ENCODE measurements at regions not wholly inside any gene's neighbourhood (a gene's known extent, or its start where the extent isn't known, plus 50 kb on each side); places are given as distances from the start of the nearest gene placed in this dataset.
A peak's percentile ranks its signal among the peaks of the same experiment; 100 is the strongest.

DNA sequence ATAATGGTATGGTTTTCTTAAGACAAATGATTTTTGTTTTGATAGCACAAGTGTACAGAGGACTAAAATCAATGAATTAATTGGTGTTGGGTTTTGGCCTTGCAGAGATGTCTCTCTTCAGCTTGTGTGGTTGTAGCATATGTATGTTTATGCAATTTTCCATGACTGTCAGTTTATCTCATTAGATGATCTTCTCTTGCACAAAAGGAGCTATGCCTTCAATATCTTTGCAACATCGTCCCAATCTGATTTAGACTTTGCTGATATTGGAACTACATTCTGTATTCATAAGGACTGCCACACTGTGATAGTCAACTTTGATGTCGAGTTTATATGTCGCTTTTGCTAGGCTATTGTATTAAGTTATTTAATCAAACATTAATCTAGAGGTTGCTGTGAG lies 140.0 kb upstream of the TAF11L2 start:
- H3K36me3 ChIP-seq (ENCODE audit: insufficient read depth, low read length): no peaks in the 10 kb centered on the region
- DNase-seq (ENCODE audit: low read depth, low spot score): no peak
- H3K27ac ChIP-seq: no peak overlapping the region
- TF ChIP-seq FOXP2 (optimal IDR thresholded peaks at IDR 0.05; ENCODE audit: control extremely low read depth, extremely low read length, insufficient read depth) (no peak), POLR2AphosphoS5 (IDR thresholded peaks at IDR 0.05; ENCODE audit: borderline replicate concordance, low read depth, low read length) (no peak), EZH2 (IDR thresholded peaks at IDR 0.05) (no peak)
- H3K4me3 ChIP-seq: no peak overlapping the region
- H3K9me3 ChIP-seq (ENCODE audit: low read depth, low read length): no peaks in the 10 kb centered on the region
- no peak overlapping the region for H3K9ac ChIP-seq (ENCODE audit: insufficient read length)

DNA sequence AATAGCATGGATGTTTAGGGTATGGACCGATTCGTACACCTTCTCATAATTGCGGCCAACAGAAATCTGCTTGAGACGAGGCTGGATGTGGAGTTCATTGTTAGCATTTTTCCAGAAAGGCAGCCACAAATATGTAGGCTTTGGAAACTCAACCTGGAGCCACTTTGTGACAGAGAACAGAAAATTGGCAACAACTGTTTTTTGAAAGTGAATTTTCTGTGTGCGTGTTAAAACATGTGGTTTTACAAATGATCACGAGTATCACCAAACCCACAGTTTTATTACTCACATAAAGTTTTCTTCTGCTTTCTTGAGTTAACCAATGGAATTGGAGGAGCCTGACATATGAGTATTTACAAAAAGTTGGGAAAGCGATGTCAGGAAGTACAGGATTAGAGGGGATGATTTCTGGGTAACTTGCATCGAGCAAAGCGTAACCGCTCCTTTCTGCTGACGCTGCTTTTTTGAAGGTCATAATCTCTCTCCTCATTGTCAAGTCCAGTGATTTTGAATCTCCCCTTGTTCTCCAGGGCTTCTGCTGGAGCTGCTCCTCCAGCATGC lies 138.5 kb upstream of the TAF11L2 start:
- Histone ChIP-seq H3K36me3 (ENCODE audit: insufficient read depth, low read length) (no peaks in the 10 kb centered on the region), H3K27ac (peak overlapping the region; percentile 87), H3K9me3 (ENCODE audit: low read depth, low read length) (no peaks in the 10 kb centered on the region), H3K4me3 (peak overlapping the region; percentile 39), H3K9ac (ENCODE audit: insufficient read length) (peak overlapping the region; percentile 34)
- DNase-seq (ENCODE audit: low read depth, low spot score): no peak
- no peak for TF ChIP-seq POLR2AphosphoS5 (IDR thresholded peaks at IDR 0.05; ENCODE audit: borderline replicate concordance, low read depth, low read length)
- TF ChIP-seq FOXP2 (optimal IDR thresholded peaks at IDR 0.05; ENCODE audit: control extremely low read depth, extremely low read length, insufficient read depth): no peak
- no peak for TF ChIP-seq EZH2 (IDR thresholded peaks at IDR 0.05)

- no peak overlapping the region for H3K9ac ChIP-seq (ENCODE audit: insufficient read length)
- H3K4me3 ChIP-seq: no peak overlapping the region
- no peak overlapping the region for H3K27ac ChIP-seq
Observed at GRCh38 chr5:17360879-17361278, 137.2 kb upstream of the TAF11L2 start.

DNA sequence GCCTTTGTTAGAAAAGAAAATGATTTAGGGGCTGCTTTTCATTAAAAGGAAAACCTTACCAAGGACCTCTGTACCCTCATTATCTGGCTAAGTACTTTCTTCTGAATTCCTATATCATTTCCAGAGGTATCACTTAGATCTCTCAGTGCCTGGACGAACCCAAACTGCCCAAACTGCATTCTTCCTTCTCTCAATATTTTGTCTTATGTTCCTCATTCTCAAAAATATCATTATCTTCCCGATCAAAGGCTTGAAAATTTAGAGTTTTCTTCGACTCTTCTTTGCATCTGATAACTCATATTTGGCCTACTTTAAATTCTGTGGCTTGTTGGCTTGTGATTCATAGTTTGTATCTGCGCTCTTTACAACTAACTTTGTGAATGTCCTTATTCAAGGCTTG lies 136.7 kb upstream of the TAF11L2 start:
- Histone ChIP-seq H3K27ac (no peak overlapping the region), H3K9ac (ENCODE audit: insufficient read length) (no peak overlapping the region), H3K9me3 (ENCODE audit: low read depth, low read length) (no peaks in the 10 kb centered on the region), H3K4me3 (no peak overlapping the region), H3K36me3 (ENCODE audit: insufficient read depth, low read length) (no peaks in the 10 kb centered on the region)
- DNase-seq (ENCODE audit: low read depth, low spot score): no peak
- no peak for TF ChIP-seq EZH2 (IDR thresholded peaks at IDR 0.05)
- TF ChIP-seq POLR2AphosphoS5 (IDR thresholded peaks at IDR 0.05; ENCODE audit: borderline replicate concordance, low read depth, low read length): no peak
- no peak for TF ChIP-seq FOXP2 (optimal IDR thresholded peaks at IDR 0.05; ENCODE audit: control extremely low read depth, extremely low read length, insufficient read depth)

More at GRCh38 chr5:17360879-17361278, 137.2 kb upstream of the TAF11L2 start:
- no peaks in the 10 kb centered on the region for H3K9me3 ChIP-seq (ENCODE audit: low read depth, low read length)
- TF ChIP-seq POLR2AphosphoS5 (IDR thresholded peaks at IDR 0.05; ENCODE audit: borderline replicate concordance, low read depth, low read length) (no peak), EZH2 (IDR thresholded peaks at IDR 0.05) (no peak), FOXP2 (optimal IDR thresholded peaks at IDR 0.05; ENCODE audit: control extremely low read depth, extremely low read length, insufficient read depth) (no peak)
- H3K36me3 ChIP-seq (ENCODE audit: insufficient read depth, low read length): no peaks in the 10 kb centered on the region
- no peak for DNase-seq (ENCODE audit: low read depth, low spot score)

GRCh38 chr5:17364987-17365810 lies 132.8 kb upstream of the TAF11L2 start:
- DNase-seq (ENCODE audit: low read depth, low spot score): no peak

GRCh38 chr5:17365811-17366138 lies 132.3 kb upstream of the TAF11L2 start:
- no peaks in the 10 kb centered on the region for H3K9me3 ChIP-seq (ENCODE audit: low read depth, low read length)
- H3K36me3 ChIP-seq (ENCODE audit: insufficient read depth, low read length): no peaks in the 10 kb centered on the region
- H3K4me3 ChIP-seq: no peak overlapping the region
- no peak overlapping the region for H3K27ac ChIP-seq
- TF ChIP-seq EZH2 (IDR thresholded peaks at IDR 0.05) (no peak), FOXP2 (optimal IDR thresholded peaks at IDR 0.05; ENCODE audit: control extremely low read depth, extremely low read length, insufficient read depth) (no peak), POLR2AphosphoS5 (IDR thresholded peaks at IDR 0.05; ENCODE audit: borderline replicate concordance, low read depth, low read length) (no peak)
- no peak overlapping the region for H3K9ac ChIP-seq (ENCODE audit: insufficient read length)
- no peak for DNase-seq (ENCODE audit: low read depth, low spot score)

More at GRCh38 chr5:17364987-17365810, 132.8 kb upstream of the TAF11L2 start:
- Histone ChIP-seq H3K36me3 (ENCODE audit: insufficient read depth, low read length) (no peaks in the 10 kb centered on the region), H3K4me3 (no peak overlapping the region), H3K27ac (no peak overlapping the region), H3K9me3 (ENCODE audit: low read depth, low read length) (no peaks in the 10 kb centered on the region), H3K9ac (ENCODE audit: insufficient read length) (no peak overlapping the region)
- no peak for TF ChIP-seq EZH2 (IDR thresholded peaks at IDR 0.05)
- no peak for TF ChIP-seq FOXP2 (optimal IDR thresholded peaks at IDR 0.05; ENCODE audit: control extremely low read depth, extremely low read length, insufficient read depth)
- no peak for TF ChIP-seq POLR2AphosphoS5 (IDR thresholded peaks at IDR 0.05; ENCODE audit: borderline replicate concordance, low read depth, low read length)

DNA sequence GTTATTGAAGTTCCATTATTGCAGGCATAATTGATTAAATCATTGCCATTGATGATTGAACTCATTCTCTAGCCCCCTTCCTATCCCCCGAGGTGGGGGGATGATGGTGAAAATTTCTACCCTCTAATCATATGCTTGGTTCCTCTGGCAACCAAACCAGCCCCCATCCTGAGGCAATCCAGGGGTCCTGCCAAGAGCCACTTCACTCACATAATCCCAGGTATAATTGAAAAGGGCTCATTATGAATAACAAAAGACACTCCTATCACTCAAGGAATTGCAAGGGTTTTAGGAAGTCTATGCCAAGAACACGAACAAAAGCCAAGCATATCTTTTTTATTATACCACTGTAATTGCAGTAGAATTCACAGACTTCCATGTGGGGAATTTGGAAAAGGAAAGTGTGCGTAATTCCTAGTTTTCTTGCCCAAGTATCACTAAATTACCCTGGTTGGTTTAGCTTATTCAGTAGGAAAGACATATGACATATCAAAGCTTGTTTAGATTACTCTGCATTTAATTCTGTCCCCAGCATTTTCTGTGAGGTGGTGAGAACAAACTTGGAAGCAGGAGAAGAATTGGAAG lies 130.7 kb upstream of the TAF11L2 start:
- DNase-seq (ENCODE audit: low read depth, low spot score): no peak
- TF ChIP-seq EZH2 (IDR thresholded peaks at IDR 0.05) (no peak), POLR2AphosphoS5 (IDR thresholded peaks at IDR 0.05; ENCODE audit: borderline replicate concordance, low read depth, low read length) (no peak), FOXP2 (optimal IDR thresholded peaks at IDR 0.05; ENCODE audit: control extremely low read depth, extremely low read length, insufficient read depth) (no peak)
- H3K27ac ChIP-seq: no peak overlapping the region

GRCh38 chr5:17370651-17371050 lies 127.4 kb upstream of the TAF11L2 start:
- H3K27ac ChIP-seq: no peak overlapping the region
- no peak for TF ChIP-seq EZH2 (IDR thresholded peaks at IDR 0.05)
- TF ChIP-seq POLR2AphosphoS5 (IDR thresholded peaks at IDR 0.05; ENCODE audit: borderline replicate concordance, low read depth, low read length): no peak
- no peak for TF ChIP-seq FOXP2 (optimal IDR thresholded peaks at IDR 0.05; ENCODE audit: control extremely low read depth, extremely low read length, insufficient read depth)
- no peaks in the 10 kb centered on the region for H3K9me3 ChIP-seq (ENCODE audit: low read depth, low read length)
- no peak overlapping the region for H3K4me3 ChIP-seq
- no peak for DNase-seq (ENCODE audit: low read depth, low spot score)
- no peak overlapping the region for H3K9ac ChIP-seq (ENCODE audit: insufficient read length)
- H3K36me3 ChIP-seq (ENCODE audit: insufficient read depth, low read length): no peaks in the 10 kb centered on the region

More for the DNA sequence above, 130.7 kb upstream of the TAF11L2 start:
- no peak overlapping the region for H3K9ac ChIP-seq (ENCODE audit: insufficient read length)
- H3K9me3 ChIP-seq (ENCODE audit: low read depth, low read length): no peaks in the 10 kb centered on the region
- H3K36me3 ChIP-seq (ENCODE audit: insufficient read depth, low read length): no peaks in the 10 kb centered on the region
- no peak overlapping the region for H3K4me3 ChIP-seq

Data from SK-N-MC (cell line).